Breast epithelium (tissue), 3 donors: ENCODE measurements at regions not wholly inside any gene's neighbourhood (a gene's known extent, or its start where the extent isn't known, plus 50 kb on each side); places are given as distances from the start of the nearest gene placed in this dataset.

Experiments used
- CTCF ChIP-seq, 3 donors: fragments of 450-650 bp; IDR thresholded peaks; one replicate each; pipeline ENCODE4 v1.5.1; 2016 to 2017; ENCODE audit warnings: antibody characterized with exemption in 3 of 3, mild to moderate bottlenecking in 3 of 3, moderate library complexity in 3 of 3
- POLR2A ChIP-seq: fragments of 450-650 bp; IDR thresholded peaks from one replicate; pipeline ENCODE4 v1.6.1; 2016; ENCODE audit warnings: antibody characterized with exemption, mild to moderate bottlenecking, moderate library complexity
- POLR2AphosphoS5 ChIP-seq, 3 donors: sonication (generic); formaldehyde crosslinking; IDR thresholded peaks; one replicate each; pipeline ENCODE4 v1.6.1; 2017; ENCODE audit warnings: antibody characterized with exemption in 3 of 3

DNA sequence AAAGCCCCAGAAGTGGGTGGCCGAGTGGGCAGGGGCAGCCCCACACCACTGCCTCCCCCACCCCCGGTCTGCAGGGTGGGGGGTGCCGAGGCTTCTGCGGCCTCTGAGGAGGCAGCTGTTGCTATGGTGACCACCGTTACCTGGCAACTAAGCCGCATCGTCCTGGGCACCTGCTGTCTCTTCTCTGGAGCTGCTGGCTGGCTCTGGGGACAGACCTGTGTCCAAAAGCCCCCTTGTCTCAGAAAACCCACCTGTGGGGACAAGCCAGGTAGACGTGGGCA is 79.9 kb upstream of the PRR5 start:
- TF ChIP-seq CTCF (IDR thresholded peaks at IDR 0.05) (no peak), POLR2A (no peak), POLR2AphosphoS5 (IDR thresholded peaks at IDR 0.05) (no peak)
